ENCODE measurements at regions not wholly inside any gene's neighbourhood (a gene's known extent, or its start where the extent isn't known, plus 50 kb on each side); places are given as distances from the start of the nearest gene placed in this dataset.

DNA sequence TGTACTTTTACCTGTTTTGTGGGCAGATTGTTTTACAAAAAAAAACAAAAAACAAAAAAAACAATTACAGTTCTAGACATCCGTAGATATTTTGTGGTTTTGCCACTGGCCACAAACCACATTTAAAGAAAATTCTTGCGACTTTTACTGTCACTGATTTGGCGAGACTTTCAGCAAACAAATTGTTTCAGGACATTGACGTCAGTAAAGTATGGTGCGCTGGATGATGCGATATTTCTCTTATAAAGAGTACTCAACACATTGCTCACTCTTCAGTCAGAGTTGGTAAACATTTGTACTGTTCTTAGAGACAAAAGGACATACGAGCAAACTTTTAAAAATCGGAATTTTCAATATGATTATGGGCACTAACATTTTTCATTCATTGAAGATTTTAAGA, 229.8 kb downstream of the HAO1 start:
- TF ChIP-seq, protein P1, sequence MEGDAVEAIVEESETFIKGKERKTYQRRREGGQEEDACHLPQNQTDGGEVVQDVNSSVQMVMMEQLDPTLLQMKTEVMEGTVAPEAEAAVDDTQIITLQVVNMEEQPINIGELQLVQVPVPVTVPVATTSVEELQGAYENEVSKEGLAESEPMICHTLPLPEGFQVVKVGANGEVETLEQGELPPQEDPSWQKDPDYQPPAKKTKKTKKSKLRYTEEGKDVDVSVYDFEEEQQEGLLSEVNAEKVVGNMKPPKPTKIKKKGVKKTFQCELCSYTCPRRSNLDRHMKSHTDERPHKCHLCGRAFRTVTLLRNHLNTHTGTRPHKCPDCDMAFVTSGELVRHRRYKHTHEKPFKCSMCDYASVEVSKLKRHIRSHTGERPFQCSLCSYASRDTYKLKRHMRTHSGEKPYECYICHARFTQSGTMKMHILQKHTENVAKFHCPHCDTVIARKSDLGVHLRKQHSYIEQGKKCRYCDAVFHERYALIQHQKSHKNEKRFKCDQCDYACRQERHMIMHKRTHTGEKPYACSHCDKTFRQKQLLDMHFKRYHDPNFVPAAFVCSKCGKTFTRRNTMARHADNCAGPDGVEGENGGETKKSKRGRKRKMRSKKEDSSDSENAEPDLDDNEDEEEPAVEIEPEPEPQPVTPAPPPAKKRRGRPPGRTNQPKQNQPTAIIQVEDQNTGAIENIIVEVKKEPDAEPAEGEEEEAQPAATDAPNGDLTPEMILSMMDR (IDR thresholded peaks at IDR 0.05; ENCODE audit: insufficient read depth, low read length, poor library complexity, severe bottlenecking): no peak
- no peak for TF ChIP-seq EZH2phosphoT487 (conservative IDR thresholded peaks at IDR 0.05; ENCODE audit: low read length)
